Epithelial cell of proximal tubule (primary cell): ENCODE measurements at regions not wholly inside any gene's neighbourhood (a gene's known extent, or its start where the extent isn't known, plus 50 kb on each side); places are given as distances from the start of the nearest gene placed in this dataset.
"Not testable (repeated sequence)": the region's sequence is repeated elsewhere in the genome, so short reads cannot be mapped to it uniquely, and the experiment has no call there.

ENCODE experiments used
- DNase-seq: peaks from one replicate; pipeline ENCODE4 v3.0.0-alpha.2; 2011; ENCODE audit warnings: low read depth
- H3K4me3 ChIP-seq: 2 replicates; pipeline ENCODE4 v1.5.1; 2011; ENCODE audit warnings: low read depth, mild to moderate bottlenecking, low read length
- TF ChIP-seq, protein P1 (sequence below): conservative IDR thresholded peaks from 2 replicates; pipeline ENCODE4 v1.5.1; 2012; ENCODE audit warnings: low read depth, mild to moderate bottlenecking, low read length

DNA sequence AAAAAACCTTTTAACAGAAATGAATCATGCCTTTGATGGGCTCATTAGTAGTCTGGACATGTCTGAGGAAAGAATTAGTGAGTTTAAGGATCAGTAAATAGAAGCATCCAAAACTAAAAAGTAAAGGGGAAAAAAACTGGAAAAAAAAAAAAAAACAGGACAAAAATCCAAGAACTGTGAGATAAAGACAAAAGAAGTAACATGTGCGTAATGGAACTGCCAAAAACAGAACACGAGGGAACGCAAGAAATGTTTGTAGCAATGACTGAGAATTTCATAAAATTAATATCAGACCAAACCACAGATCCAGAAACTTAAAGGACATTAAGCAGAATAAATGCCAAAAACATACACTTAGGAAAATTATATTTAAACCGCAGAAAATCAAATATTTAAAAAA lies 77.4 kb downstream of the MS4A13 start:
- no peak overlapping the region for H3K4me3 ChIP-seq
- TF ChIP-seq, protein P1, sequence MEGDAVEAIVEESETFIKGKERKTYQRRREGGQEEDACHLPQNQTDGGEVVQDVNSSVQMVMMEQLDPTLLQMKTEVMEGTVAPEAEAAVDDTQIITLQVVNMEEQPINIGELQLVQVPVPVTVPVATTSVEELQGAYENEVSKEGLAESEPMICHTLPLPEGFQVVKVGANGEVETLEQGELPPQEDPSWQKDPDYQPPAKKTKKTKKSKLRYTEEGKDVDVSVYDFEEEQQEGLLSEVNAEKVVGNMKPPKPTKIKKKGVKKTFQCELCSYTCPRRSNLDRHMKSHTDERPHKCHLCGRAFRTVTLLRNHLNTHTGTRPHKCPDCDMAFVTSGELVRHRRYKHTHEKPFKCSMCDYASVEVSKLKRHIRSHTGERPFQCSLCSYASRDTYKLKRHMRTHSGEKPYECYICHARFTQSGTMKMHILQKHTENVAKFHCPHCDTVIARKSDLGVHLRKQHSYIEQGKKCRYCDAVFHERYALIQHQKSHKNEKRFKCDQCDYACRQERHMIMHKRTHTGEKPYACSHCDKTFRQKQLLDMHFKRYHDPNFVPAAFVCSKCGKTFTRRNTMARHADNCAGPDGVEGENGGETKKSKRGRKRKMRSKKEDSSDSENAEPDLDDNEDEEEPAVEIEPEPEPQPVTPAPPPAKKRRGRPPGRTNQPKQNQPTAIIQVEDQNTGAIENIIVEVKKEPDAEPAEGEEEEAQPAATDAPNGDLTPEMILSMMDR: no peak
- no peak for DNase-seq

DNA sequence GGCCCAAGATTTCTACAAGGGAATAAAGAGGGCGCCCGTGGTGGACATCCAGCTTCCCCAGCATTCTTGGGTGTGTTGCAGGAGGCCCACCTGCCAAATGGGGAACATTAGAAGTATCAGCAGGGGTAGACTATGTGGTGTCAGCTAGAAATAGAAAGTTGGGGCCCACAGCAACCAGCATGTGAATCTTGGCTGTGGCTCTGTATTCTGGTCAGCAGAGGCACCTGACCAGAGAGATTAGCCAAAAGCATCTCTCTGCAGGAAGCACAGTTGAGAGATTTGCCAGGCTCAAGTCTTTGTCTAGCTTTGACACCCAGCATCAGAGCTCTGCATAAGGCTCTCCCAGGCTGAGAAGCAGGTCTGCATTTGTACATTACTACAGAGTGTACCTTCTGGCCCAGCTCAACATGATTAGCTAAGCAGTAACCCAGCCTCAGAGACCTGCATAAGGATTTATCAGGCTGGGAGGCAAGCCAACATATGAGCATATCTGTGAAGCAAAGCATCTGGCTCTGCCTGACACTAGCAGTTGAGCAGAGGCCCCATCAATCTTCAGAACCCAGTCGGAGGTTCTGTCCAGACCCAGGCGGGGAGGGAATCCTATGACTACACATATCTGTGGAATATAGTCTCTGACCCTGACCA lies 79.9 kb downstream of the MS4A13 start:
- no peak for DNase-seq
- TF ChIP-seq, protein P1: no peak
- H3K4me3 ChIP-seq: no peak overlapping the region

DNA sequence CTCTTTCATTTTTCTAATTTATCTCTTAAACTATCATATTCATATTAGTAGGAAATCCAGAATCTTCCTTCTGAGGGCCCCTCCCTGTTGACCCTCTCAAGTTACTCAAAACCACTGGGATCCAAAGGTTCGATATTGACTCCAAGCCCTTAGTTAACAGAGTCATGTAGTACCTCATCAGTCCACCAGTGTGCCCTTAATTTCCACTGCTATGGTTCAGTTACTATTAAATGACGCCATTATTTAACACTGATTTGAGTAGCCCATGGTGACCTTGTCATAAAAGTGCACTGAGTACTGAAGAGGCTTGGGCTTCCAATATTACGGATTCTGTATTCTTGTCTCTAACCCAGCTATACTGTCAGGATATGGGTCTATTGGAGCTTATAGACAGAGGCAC lies 91.9 kb upstream of the MS4A8 start:
- no peak for DNase-seq
- no peak overlapping the region for H3K4me3 ChIP-seq
- TF ChIP-seq, protein P1: no peak

DNA sequence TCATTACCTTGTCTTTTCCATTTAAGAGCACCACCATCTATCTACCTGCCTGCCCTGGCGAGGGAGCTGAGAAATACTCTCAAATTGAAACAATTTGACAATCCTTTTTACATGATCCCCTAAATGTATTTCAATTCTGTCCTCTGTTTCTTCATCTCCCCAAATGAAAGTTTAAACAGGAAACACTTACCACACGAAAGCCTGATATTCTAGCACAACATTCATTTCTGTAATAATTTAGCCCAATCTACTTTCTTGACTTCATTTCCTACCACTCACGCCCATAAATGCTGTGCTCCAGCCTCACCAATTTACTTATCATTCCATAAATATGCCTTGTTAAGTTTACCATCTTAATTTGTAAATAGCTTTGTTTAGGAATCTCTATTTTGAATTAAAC lies 89.8 kb upstream of the MS4A8 start:
- DNase-seq: no peak
- TF ChIP-seq, protein P1: no peak

DNA sequence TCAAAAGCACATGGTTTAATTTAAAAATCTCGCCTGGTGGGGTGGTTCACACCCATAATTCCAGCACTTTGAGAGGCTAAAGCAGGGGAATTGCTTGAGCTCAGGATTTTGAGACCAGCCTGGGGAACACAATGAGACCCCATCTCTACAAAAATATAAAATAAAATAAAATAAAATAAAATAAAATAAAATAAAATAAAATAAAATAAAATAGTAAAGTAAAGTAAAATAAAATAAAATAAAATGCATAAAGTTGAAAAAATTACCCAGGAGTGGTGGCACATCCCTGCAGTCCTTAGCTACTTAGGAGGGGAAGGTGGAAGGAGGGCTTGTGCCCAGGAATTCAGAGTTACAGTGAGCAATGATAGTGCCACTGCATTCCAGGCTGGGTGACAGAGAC lies 88.7 kb upstream of the MS4A8 start:
- H3K4me3 ChIP-seq: no peak overlapping the region
- TF ChIP-seq, protein P1: no peak
- DNase-seq: no peak

More for the DNA sequence above, 89.8 kb upstream of the MS4A8 start:
- H3K4me3 ChIP-seq: no peak overlapping the region

DNA sequence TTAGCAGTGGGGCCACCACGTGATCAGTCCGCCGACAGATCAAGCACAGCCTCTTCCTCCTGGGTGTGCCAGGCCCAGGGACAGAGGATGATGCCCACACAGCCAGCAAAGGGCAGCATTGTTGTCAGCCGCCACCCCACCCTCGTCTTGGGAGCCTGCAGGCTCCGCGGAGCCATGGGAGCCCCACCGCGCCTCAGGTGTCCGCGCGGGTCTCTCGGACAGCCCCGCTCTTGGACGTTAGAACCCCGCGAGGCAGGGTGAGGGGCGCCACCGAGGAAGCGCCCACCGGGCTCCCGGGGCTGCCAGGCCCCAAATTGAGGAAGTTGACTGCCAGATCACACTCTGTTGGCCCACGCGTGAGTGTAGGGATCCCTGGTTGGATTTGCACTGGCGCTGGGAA lies 83.9 kb upstream of the MS4A8 start:
- TF ChIP-seq, protein P1: no peak
- no peak for DNase-seq
- H3K4me3 ChIP-seq: no peak overlapping the region

DNA sequence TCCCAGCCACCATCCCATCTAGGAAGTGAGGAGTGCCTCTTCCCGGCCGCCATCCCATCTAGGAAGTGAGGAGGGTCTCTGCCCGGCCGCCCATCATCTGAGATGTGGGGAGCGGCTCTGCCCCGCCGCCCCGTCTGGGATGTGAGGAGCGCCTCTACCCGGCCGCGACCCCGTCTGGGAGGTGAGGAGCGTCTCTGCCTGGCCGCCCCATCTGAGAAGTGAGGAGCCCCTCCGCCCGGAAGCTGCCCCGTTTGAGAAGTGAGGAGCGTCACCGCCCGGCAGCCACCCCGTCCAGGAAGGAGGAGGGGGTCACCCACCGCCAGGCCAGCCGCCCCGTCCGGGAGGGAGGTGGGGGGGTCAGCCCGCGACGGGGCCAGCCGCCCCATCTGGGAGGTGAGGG lies 77.5 kb upstream of the MS4A8 start:
- DNase-seq, H3K4me3 ChIP-seq: not testable (repeated sequence)

DNA sequence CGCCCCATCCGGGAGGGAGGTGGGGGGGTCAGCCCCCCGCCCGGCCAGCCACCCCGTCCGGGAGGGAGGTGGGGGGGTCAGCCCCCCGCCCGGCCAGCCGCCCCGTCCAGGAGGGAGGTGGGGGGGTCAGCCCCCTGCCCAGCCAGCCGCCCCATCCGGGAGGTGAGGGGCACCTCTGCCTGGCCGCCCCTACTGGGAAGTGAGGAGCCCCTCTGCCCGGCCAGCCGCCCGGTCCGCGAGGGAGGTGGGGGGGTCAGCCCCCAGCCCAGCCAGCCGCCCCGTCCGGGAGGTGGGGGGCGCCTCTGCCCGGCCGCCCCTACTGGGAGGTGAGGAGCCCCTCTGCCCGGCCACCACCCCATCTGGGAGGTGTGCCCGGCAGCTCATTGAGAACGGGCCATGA lies 76.6 kb upstream of the MS4A8 start:
- not testable (repeated sequence) for DNase-seq, H3K4me3 ChIP-seq
